ENCODE measurements at regions not wholly inside any gene's neighbourhood (a gene's known extent, or its start where the extent isn't known, plus 50 kb on each side); places are given as distances from the start of the nearest gene placed in this dataset.

DNA sequence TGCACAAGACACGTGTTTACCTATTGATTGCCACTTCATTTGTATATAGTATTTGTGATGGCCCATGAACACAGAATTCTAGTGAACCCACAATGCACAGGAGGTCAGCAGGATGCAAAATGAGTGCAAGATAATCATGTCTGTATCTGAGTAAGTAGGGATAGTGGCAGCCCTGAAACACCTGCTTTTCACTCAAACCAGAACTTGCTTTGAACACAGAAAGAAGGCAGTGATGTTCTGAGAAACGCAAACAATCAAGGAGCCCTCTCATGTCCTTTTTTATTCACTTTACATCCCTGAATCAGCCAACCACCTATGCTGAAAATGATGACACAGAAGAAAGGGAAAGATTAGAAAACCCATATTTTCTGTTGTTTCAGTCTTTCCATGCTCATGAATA, 170.4 kb upstream of the AVPR1A start:
- DNase-seq (ENCODE audit: extremely low read depth in 1 of 2, low read depth in 1 of 2), result no peak

DNA sequence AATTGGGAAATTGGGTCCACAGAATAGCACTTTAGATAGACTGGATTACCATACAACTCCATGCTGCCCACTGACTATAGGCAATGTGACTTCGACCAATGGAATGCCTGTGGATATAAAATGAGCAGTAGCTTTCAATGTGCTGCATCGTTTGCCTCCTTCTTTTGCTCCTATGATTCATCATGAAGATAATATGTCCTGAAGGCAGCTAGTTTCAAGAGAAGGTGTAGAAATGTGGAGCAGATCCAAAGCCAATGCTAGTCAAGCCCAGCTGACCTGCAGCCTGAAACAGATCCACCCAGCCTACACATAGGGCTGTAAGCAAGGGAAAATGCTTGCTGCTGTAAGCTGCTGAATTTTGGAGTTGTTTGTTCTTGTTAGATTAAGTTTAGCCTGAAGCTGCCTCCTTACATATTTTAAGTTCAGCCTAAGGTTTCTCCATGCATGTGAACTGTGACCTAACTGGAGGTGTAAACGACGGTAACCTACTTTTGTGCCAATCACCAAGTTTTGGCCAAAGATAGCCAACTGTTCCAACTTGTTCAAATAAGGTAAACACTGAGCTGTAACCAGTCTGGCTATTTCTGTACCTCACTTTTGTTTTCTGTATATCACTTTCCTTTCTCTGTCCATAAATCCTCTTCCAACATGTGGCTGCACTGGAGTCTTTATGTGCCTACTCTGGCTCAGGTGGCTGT, 169.1 kb upstream of the AVPR1A start:
- no peak for DNase-seq (ENCODE audit: extremely low read depth in 1 of 2, low read depth in 1 of 2)

DNA sequence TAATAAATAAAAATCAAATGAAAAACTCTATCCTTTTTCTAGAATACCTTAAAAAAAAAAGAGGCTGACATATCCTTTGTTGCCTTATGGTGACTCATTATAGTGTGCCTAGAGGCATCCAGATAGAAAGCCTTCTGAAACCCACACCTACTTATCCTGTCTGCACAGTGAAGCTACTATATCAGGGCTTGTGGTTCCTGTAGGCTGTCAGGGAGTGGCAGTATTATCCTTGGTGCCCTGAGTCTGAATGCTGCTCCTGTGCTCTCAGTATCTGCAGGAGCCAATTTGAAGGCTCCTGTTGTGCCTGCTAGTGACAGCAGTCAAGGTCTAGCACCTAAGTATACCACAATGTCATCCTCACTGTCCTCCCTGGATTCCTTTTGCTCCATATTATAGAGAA, 168.4 kb upstream of the AVPR1A start:
- DNase-seq (ENCODE audit: extremely low read depth in 1 of 2, low read depth in 1 of 2), result no peak

DNA sequence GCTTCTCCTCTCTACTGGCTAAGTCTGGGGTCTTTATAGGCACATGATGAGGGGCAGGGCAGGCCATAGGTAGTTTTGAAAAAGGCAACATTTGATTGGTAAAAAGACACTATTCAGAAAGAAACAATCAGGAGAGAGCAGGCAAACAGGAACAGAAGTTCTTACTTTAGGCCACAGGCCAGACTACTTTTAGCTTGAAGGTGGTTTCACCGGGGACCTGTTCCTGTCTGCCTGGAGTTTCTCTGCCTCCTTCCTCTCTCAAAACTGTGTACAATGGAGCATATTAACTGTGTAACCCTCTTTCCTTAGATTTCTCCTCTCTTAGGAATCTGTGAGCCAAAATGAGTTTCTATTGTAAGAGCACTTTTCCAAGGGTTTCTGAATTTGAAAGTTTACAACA, 167.9 kb upstream of the AVPR1A start:
- DNase-seq (ENCODE audit: extremely low read depth in 1 of 2, low read depth in 1 of 2), result no peak

DNA sequence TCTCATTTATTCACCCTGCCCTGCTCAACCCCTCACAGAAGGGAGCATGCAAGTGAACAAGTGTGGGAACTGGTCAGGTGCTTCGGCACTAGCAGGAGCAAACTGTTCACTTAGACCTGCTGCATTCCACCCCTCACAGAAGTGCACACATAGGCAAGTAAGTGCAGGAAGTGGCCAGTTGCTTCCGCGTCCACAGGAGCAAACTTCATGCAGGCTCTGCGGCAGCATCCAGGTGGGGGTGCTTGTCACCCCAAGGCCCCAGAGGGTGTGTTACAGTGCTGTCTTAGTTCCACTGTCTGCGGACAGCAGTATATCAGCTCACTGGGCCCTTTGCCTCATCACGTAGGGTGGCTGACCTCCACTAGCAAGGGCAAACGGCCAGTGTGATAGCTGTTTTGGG, 167.3 kb upstream of the AVPR1A start:
- DNase-seq (ENCODE audit: extremely low read depth in 1 of 2, low read depth in 1 of 2), result no peak

DNA sequence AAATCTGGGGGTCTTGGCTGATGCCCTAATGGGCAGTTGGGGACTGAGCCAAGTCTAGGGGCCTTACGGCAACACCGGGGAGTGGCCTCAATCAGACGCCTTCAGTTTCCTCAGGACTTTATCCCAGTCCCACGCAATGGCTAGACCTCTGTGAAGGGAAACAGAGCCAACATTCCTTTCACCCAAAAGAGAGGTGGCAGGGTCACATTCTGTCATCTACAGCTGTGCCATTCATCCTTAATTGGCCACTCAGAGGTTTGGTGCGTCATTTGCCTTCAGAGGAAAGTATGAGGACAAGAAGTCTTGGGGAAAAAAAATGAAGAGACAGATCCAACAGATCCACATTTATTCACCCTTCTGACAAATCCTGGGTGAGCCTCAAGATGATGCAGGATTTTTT, 166.9 kb upstream of the AVPR1A start:
- no peak for DNase-seq (ENCODE audit: extremely low read depth in 1 of 2, low read depth in 1 of 2)

DNA sequence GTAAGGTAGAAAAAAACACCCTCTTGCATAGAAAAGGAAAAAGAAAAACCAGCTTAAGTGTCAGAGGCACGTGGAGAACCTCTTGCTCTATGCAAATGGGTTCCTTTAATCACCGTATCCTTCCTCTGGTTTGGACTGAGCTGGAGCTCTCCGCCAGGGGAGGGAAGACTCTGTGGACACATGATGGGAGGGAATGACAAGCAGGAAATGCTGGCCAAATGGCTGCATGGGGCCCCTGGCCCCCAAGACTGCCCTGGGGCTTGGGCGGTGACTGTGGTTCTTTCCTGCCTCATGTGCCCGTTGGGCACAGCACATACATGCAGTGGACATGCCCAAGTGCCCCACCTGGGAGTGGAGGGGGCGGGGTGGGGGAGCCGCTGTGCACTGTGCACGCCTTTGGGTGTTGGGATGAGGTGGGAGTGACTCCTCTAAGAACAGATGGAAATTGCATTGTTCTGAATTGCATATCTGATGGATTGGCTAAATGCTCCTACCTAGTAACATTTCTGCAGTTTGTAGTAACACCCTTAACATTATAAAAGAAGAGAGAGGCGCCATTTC, 166.4 kb upstream of the AVPR1A start:
- no peak for DNase-seq (ENCODE audit: extremely low read depth in 1 of 2, low read depth in 1 of 2)

DNA sequence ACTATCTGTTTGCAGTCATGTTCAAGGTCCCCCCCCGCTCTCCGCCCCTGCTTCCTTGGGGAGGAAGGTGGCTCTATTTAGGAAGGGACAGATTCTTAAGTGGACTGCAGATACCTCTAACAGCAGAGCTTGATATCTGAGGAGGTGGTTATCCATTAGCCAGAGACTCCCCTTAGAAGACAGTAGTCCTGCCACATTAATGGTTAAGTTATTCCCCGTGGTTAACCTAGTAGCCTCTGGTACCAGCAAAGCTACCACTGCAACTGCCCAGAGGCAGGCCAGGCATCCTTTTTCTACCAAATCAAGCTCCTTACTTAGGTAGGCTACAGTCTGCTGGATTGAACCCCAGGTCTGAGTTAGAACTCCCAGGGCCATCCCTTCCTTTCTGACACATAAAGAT, 162.1 kb upstream of the AVPR1A start:
- DNase-seq (ENCODE audit: extremely low read depth in 1 of 2, low read depth in 1 of 2), result no peak

DNA sequence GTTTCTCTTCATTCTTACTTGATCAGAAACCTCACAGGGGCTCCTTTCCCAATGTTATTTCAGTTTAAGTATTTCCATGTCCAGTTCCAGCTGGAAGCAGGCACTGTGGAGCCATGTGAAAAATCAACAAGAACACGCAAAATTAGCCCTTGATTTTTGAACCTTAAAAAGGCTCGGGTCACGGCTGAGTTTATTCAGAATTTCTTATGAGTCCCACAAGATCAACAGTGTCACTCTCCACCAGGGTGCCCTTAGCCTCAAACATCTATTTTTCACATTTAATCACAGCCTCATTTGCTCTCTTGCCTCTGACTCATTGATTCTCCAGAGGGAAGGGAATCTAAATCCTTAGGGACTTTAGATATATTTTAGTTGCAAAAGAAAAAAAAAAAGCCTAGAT, 157.7 kb upstream of the AVPR1A start:
- DNase-seq (ENCODE audit: extremely low read depth in 1 of 2, low read depth in 1 of 2), result no peak

DNA sequence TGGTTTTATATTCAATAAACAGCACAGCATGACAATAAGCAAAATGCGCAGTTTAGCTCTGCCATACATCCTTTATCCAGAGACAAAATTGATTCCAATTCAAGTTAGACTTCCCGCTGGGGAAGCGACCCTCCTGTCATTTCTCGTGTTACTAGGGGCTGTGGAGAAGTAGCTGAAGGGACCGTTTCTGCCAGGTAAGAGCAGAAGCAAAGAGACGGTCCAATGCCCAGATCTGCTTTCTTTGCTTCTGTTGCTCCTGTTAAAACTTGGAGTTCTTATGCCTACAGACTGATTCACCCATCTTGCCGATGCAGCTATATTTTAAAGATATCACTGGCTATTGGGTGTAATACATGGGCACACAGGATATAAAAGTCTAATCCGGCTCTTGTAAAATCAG, 156.8 kb upstream of the AVPR1A start:
- DNase-seq (ENCODE audit: extremely low read depth in 1 of 2, low read depth in 1 of 2), result no peak

DNA sequence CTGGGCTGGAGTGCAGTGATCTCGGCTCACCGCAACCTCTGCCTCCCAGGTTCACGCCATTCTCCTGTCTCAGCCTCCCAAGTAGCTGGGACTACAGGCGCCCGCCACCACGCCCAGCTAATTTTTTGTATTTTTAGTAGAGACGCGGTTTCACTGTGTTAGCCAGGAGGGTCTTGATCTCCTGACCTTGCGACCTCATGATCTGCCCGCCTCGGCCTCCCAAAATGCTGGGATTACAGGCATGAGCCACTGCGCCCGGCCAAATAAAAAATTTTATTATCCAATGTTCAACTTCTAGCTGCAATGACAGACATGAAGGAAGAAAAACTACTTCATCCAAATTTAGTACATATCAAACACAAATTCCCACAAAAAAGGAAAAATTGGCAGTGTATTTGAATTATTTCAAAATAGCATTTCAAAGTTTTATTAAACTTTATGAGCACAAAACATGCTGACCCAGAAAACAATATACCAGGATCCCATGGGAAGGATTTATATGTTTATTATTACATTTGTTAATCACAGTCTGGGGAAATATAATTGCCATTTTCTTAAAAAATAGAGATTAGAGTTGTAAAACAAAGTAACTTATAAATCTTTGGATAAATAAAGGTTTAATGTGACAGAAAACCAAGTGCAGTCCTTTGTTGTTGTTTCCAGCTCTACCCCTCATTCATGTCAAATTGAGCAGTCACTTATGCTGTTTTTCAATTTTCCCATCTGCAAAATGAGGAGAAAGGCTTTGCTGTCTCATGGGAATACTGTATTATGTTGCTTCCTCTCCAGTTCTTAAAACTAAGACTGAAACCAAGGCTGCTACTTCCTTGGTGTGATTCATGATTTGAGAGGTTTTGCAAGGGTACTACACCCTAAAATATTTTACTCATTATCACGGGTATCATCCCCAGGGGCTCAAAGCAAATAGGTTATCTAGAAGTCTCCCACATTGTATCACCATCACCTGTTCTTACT, 155.2 kb upstream of the AVPR1A start:
- no peak for DNase-seq (ENCODE audit: extremely low read depth in 1 of 2, low read depth in 1 of 2)

DNA sequence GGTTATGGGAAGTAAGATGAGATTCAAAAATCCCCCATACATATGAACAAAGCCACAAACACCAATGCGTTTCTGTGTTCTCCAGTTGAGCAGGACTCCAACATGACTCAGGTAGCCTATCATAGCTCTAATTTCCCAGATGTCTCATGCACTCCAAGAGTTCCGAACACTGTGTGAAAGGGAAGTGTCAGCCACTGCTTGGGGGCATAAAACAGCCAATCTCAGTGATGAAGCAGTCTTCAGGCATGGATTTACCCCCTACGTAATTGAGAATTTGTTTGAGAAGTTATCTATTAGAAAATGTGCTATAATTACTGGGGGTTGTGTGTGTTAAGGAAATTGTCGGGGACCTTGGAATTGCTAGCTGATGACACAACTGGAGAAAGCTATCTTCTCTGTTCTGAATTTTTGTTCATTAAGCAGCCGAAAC, 153.9 kb upstream of the AVPR1A start:
- DNase-seq (ENCODE audit: extremely low read depth in 1 of 2, low read depth in 1 of 2), result no peak

DNA sequence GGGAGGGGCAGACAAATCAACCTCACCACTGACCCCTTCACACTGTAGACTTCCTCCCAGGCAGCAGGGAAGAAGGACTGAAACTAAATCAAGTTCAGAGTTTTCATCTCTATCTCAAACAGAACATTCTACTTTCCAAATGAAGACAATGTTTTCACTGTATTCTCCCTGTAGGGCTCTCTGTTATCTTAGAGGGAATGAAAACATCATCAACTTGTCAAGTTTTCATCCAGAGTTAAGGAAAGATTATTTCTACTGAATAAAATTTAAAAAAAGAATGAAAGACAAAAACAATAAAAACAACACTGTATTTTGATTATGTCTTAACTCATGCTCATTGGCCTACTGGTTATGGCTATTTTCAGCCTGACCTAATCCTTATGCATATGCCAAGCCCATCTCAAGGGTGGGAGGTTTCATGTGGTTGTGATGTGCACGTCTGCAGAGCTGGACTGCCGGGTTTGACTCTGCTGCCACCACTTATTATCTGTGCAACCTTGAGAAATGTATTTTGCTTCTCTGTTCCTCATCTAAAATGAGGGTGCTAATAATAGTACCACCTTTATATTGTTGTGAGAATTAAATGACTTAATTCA, 152.0 kb upstream of the AVPR1A start:
- DNase-seq (ENCODE audit: extremely low read depth in 1 of 2, low read depth in 1 of 2), result no peak

DNA sequence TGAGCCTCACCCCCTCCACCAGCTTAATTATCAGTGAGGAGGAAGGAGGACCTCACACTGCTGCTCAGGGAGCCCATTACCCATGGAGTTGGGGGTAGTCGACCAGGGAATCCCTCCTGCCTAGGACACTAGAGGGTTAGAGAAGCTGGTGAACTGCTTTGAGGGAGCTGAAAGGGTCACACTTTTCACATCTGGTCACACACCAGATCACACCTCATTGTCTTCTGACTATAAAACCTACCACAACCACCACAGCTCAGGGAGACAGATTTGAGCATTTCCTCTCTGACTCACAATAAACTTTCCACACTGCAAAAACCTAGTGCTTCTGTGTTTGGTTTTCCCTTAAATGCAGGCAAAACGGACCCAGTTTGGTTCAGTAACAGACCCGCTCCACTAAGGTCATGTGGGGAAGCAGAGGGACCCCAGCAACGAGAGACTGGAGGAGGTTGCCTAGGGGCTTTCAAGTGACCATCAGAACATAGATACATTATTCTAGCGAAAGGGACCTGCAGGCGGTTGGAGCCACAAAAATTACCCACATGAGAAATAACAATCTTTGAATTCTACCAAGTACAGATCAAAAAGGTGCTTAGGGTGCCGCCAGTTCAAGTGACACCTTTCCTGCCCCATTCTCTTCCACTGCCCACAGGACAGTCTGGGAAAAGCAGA, 151.4 kb upstream of the AVPR1A start:
- DNase-seq (ENCODE audit: extremely low read depth in 1 of 2, low read depth in 1 of 2), result no peak

DNA sequence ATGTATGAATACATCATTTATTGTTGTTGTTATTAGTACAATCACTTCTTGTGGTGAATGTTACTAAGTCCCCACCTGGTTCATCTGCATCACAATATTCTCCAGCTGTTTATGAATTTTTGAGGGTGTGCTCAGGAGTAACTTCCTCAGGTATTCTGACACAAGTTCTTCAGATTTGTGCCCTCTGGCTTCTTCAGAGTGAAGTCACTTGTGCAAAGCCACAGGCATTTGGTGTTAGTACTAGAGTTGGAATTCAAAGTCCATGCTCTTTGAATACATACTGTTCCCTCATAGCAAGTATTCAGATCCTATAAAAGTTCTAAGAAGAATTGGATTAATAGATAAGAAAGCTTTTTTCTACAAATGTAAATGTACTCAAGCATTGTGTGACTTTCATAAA, 150.3 kb upstream of the AVPR1A start:
- DNase-seq (ENCODE audit: extremely low read depth in 1 of 2, low read depth in 1 of 2), result no peak

DNA sequence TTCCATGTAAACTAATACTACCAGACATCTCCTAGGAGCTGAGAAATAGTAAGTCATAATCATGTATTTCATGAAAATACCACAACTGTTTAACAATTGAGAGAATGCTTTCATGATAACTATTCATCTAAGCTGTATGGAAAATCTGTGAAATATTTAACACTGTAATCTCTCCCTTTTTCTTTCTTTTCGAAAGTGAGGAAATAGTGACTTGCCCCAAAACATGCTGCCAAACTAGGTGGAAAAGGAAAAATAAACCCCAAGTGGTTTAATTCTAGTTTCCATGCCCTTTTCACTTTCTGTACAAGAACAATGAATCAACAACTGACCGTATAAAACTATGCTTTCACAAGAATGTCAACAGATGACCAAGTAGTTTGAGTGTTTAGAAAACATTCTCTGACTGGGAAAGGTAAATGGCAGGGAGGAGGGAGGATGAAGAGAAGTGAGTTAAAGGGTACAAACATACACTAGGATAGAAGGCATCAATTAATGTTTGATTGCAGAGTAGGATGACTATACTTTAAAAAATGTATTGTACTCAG, 147.5 kb upstream of the AVPR1A start:
- no peak for DNase-seq (ENCODE audit: extremely low read depth in 1 of 2, low read depth in 1 of 2)

DNA sequence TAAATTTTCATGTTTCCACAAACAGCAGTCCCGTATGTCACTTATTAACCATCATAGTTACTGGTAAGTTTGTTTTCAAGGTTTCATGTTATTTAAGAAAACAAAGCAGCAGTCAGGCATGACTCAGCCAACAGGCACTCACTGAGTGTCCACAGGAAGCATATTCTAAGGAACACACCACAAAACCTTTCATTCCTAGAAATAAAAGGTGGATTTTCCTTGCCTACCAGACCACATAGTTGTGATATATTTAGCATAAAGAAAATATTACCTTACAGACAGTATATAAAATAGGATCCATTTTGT, 143.3 kb upstream of the AVPR1A start:
- DNase-seq (ENCODE audit: extremely low read depth in 1 of 2, low read depth in 1 of 2), result no peak

DNA sequence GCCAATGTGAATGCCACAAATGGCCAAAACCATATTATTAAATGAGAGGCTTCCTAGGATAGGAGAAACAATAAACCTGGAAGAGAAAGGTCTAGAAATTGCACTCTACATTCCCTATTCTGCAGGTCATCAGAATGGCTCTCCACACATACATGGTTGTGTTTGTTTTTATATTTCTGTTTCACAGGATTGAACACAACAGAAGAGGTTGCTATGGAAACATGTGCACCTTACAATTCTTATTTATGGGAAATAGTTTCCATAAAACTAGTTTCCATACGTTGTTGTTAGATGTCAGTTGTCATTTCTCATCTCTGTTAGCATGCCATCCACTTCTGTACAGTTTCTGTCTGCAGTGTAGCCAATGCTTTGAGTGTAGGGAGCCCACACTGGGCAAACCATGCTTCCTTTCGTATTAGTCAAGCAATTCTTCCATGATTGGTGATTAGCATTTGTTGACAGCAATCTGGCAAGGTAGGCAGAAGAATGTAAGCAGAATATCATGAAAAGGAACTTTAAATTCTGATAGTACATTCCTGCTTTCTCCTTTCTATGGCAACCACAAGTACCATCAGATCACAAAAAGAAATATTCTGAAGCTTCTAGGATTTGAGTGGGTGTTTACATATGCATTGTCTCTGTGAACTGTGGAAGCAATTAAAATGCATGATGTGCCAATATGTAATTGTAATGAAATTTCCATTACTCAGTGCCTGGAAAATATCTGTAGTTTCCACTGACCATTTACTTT, 141.6 kb upstream of the AVPR1A start:
- DNase-seq (ENCODE audit: extremely low read depth in 1 of 2, low read depth in 1 of 2), result no peak

DNA sequence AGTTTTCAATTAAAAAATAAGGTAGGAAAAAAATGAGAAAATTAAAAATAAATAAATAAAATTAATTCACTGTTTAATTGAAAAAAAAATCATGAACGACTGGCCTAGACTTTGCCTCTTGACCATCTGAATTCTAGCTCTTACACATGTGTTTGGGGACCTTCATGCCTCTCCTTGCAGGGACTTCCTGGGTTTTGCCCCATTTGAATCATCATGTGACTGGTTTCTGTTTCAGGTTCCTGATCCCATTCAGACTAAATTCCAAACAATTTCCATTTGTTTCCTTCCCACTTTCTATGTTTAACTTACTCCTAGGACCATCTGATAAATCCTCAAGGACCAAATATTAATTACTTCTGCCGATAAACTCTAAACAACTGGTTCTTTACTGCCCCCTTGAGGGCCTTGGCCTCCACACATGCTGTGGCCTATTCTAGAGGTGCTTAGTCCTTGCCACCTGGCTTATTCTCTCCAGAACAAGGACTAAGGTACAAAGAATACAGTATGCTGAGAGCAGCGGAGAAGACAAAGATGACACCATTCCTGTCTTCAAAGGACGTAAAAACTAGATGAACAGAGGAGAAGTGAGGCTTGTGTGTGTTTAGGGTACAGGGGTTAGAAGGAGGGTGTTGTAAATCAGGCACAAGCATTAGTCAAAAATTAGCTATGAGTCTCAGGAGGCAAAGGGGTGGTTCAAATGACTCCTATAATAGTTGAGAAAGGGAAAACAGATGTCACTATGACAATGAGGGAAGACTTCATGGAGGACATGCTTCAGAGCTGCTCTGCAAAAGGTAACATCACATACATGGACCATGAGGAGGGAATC, 125.8 kb upstream of the AVPR1A start:
- DNase-seq (ENCODE audit: extremely low read depth in 1 of 2, low read depth in 1 of 2), result peak in 1 of 2 donors; percentile 7

Data from stimulated activated CD8-positive, alpha-beta memory T cell treated with anti-CD3 and anti-CD28 coated beads, Interleukin-7, amount 100 ng/mL, for 48 hours (primary cell).